ENCODE measurements at regions not wholly inside any gene's neighbourhood (a gene's known extent, or its start where the extent isn't known, plus 50 kb on each side); places are given as distances from the start of the nearest gene placed in this dataset.

DNA sequence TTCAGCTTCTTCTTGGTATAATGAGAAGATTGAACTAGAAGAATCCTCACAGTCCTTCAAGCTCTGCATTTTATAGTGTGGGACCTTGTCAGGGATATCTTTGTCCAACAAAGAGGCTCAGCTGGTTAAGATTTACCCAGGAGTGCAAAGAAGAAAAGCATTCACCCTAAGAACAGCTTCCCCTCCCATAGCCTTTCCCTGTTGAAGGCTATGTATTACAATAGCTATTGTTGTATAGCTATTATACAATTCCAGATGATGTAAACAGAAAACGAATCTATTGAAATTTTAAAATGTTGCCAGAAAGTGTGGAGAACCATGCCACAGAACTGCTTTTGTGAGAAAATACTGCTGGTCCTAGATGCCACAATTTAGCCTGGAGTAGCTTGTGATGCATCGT, 85.5 kb upstream of the CNKSR3 start:
- Histone ChIP-seq H3K9me1 (replicated peaks; ENCODE audit: control insufficient read depth, extremely low read depth, insufficient read depth, low read length) (no peaks in the 10 kb centered on the region), H4K20me1 (replicated peaks; ENCODE audit: control insufficient read depth, extremely low read depth, insufficient read depth, low read length) (no peaks in the 10 kb centered on the region), H3K9ac (replicated peaks; ENCODE audit: extremely low read depth, insufficient read depth, low read length) (no peak overlapping the region), H3K27me3 (ENCODE audit: control insufficient read depth in 2 of 2, insufficient read depth in 2 of 2, low read length in 2 of 2) (no peaks in the 10 kb centered on the region), H3K27ac (ENCODE audit: insufficient read depth, low read depth, low read length) (no peak overlapping the region), H3K36me3 (ENCODE audit: control insufficient read depth in 2 of 2, extremely low read depth in 1 of 2, insufficient read depth in 2 of 2, low read length in 2 of 2) (no peaks in the 10 kb centered on the region), H3K4me2 (ENCODE audit: insufficient read depth, low read length) (no peak overlapping the region), H3K4me1 (ENCODE audit: control insufficient read depth, extremely low read depth, insufficient read depth, low read length) (no peaks in the 10 kb centered on the region), H3K9me3 (replicated peaks; ENCODE audit: control insufficient read depth, insufficient read depth, low read length) (no peaks in the 10 kb centered on the region), H3K79me2 (ENCODE audit: control insufficient read depth, insufficient read depth, low read length) (no peaks in the 10 kb centered on the region), H2AFZ (ENCODE audit: low read depth, low read length) (no peak overlapping the region), H3K4me3 (replicated peaks in 1 of 3; ENCODE audit: insufficient read depth in 1 of 3, low read depth in 1 of 3, low read length in 3 of 3) (no peak overlapping the region)
- intact Hi-C loops (cut with micrococcal nuclease), result no loop called here
- ChIA-PET CTCF (interaction anchor here (0.7 to 1.6 kb wide), 5 partner anchors 11 to 57 kb away, joined by 3 to 6 read pairs (median 4); no protein-coding TSS in a partner anchor), POLR2A (no interaction called here)
- TF ChIP-seq GATA2 (IDR thresholded peaks at IDR 0.05; ENCODE audit: insufficient read depth, insufficient read length, low read depth, low read length) (no peak), MYC (IDR thresholded peaks at IDR 0.05; ENCODE audit: low read depth, low read length) (no peak), EZH2 (IDR thresholded peaks at IDR 0.05; ENCODE audit: borderline replicate concordance, low read depth, low read length, severe bottlenecking) (no peak), POLR2A (IDR thresholded peaks at IDR 0.05; ENCODE audit: low read depth, low read length) (no peak), POLR2AphosphoS5 (IDR thresholded peaks at IDR 0.05; ENCODE audit: insufficient read depth, low read depth, low read length) (no peak), FOS (IDR thresholded peaks at IDR 0.05; ENCODE audit: borderline replicate concordance, insufficient read depth, low read length) (no peak), JUN (IDR thresholded peaks at IDR 0.05; ENCODE audit: borderline replicate concordance, insufficient read depth, insufficient read length, low read depth) (no peak)
- TF ChIP-seq, protein P1, sequence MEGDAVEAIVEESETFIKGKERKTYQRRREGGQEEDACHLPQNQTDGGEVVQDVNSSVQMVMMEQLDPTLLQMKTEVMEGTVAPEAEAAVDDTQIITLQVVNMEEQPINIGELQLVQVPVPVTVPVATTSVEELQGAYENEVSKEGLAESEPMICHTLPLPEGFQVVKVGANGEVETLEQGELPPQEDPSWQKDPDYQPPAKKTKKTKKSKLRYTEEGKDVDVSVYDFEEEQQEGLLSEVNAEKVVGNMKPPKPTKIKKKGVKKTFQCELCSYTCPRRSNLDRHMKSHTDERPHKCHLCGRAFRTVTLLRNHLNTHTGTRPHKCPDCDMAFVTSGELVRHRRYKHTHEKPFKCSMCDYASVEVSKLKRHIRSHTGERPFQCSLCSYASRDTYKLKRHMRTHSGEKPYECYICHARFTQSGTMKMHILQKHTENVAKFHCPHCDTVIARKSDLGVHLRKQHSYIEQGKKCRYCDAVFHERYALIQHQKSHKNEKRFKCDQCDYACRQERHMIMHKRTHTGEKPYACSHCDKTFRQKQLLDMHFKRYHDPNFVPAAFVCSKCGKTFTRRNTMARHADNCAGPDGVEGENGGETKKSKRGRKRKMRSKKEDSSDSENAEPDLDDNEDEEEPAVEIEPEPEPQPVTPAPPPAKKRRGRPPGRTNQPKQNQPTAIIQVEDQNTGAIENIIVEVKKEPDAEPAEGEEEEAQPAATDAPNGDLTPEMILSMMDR (IDR thresholded peaks at IDR 0.05; ENCODE audit: extremely low read depth in 1 of 2, insufficient read depth in 1 of 2, low read depth in 1 of 2, low read length in 2 of 2), result no peak
- TF ChIP-seq, protein P2, sequence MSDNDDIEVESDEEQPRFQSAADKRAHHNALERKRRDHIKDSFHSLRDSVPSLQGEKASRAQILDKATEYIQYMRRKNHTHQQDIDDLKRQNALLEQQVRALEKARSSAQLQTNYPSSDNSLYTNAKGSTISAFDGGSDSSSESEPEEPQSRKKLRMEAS (IDR thresholded peaks at IDR 0.05; ENCODE audit: insufficient read depth, insufficient read length), result no peak
- FAIRE-seq (no peak), DNase-seq (ENCODE audit: low read depth, low spot score) (no peak)
- BruUV-seq (replicated peaks), result no TSS peak
- dilution Hi-C loops (cut with MboI; ENCODE audit: extremely low pct_ligation_motif_present, low sequenced_read_pairs), result no loop called here

All from endothelial cell of umbilical vein (primary cell).